Fibroblast of lung (primary cell): ENCODE measurements at regions not wholly inside any gene's neighbourhood (a gene's known extent, or its start where the extent isn't known, plus 50 kb on each side); places are given as distances from the start of the nearest gene placed in this dataset.

Experiments
- DNase-seq, 2 donors: peaks; one replicate each; pipeline versions ENCODE4 v3.0.0 to v3.0.0-alpha.2; 2010; ENCODE audit warnings: low read depth in 2 of 2
- H2AFZ ChIP-seq: 2 replicates; pipeline ENCODE4 v1.5.1; 2012; ENCODE audit warnings: low read length, control low read depth, inconsistent platforms
- H3K27ac ChIP-seq: 2 replicates; pipeline ENCODE4 v1.5.1; 2011; ENCODE audit warnings: low read length, control low read depth; ENCODE audit not compliant: insufficient read depth
- H3K27me3 ChIP-seq: 2 replicates; pipeline ENCODE4 v1.5.1; 2011; ENCODE audit warnings: mild to moderate bottlenecking, low read length; ENCODE audit not compliant: control insufficient read depth, insufficient read depth
- H3K36me3 ChIP-seq: 2 replicates; pipeline ENCODE4 v1.5.1; 2011; ENCODE audit warnings: low read length; ENCODE audit not compliant: control insufficient read depth, insufficient read depth
- H3K4me1 ChIP-seq: 2 replicates; pipeline ENCODE4 v1.5.1; 2011; ENCODE audit warnings: low read length; ENCODE audit not compliant: control insufficient read depth, insufficient read depth; ENCODE audit errors: extremely low read depth
- H3K4me2 ChIP-seq: 2 replicates; pipeline ENCODE4 v1.5.1; 2011; ENCODE audit warnings: low read length, control low read depth; ENCODE audit not compliant: insufficient read depth; ENCODE audit errors: extremely low read depth
- H3K4me3 ChIP-seq, 4 experiments: fragments of 200-600 bp in 1 of 4; sonication (generic) in 1 of 4; replicated peaks in 1 of 4; 2 replicates each; pipeline ENCODE4 v1.5.1; 2011 to 2016; ENCODE audit warnings: low read length in 4 of 4, low read depth in 3 of 4, mild to moderate bottlenecking in 3 of 4, control low read depth in 2 of 4, inconsistent platforms in 1 of 4, mixed read lengths in 1 of 4; ENCODE audit not compliant: insufficient read depth in 1 of 4; ENCODE audit errors: control extremely low read depth in 1 of 4
- H3K79me2 ChIP-seq: 2 replicates; pipeline ENCODE4 v1.5.1; 2012; ENCODE audit warnings: mild to moderate bottlenecking, low read length, inconsistent platforms; ENCODE audit not compliant: control insufficient read depth, insufficient read depth
- H3K9ac ChIP-seq: 2 replicates; pipeline ENCODE4 v1.5.1; 2011; ENCODE audit warnings: mild to moderate bottlenecking, low read length, control low read depth; ENCODE audit not compliant: insufficient read depth
- H3K9me3 ChIP-seq: 2 replicates; pipeline ENCODE4 v1.5.1; 2012; ENCODE audit warnings: low read depth, low read length; ENCODE audit not compliant: control insufficient read depth, insufficient read depth
- H4K20me1 ChIP-seq: 2 replicates; pipeline ENCODE4 v1.5.1; 2011; ENCODE audit warnings: low read length; ENCODE audit not compliant: control insufficient read depth, insufficient read depth; ENCODE audit errors: extremely low read depth
- CTCF ChIP-seq, 2 donors: IDR thresholded peaks in 1 of 2; conservative IDR thresholded peaks in 1 of 2; 1 replicate in 1 of 2; 2 replicates in 1 of 2; pipeline ENCODE4 v1.5.1; 2011 to 2012; ENCODE audit warnings: low read length in 2 of 2, control low read depth in 1 of 2, inconsistent platforms in 1 of 2, low read depth in 1 of 2, mild to moderate bottlenecking in 1 of 2
- EZH2 ChIP-seq: IDR thresholded peaks from 2 replicates; pipeline ENCODE4 v1.5.1; 2012; ENCODE audit warnings: low read length, control low read depth, mild to moderate bottlenecking; ENCODE audit errors: missing control alignments

GRCh38 chr12:45549337-45549902, 180.1 kb upstream of the ARID2 start:
- TF ChIP-seq EZH2 (no peak), CTCF (conservative IDR thresholded peaks at IDR 0.05 in 1 of 2, IDR thresholded peaks at IDR 0.05 in 1 of 2; ENCODE audit: low read depth in 1 of 2, low read length in 2 of 2) (no peak)
- Histone ChIP-seq H3K27me3 (no peaks in the 10 kb centered on the region), H3K4me1 (no peaks in the 10 kb centered on the region), H3K4me3 (no peak overlapping the region), H3K9me3 (no peaks in the 10 kb centered on the region), H3K9ac (no peak overlapping the region), H2AFZ (no peak overlapping the region), H3K79me2 (no peaks in the 10 kb centered on the region), H3K27ac (no peak overlapping the region), H3K36me3 (no peaks in the 10 kb centered on the region), H4K20me1 (no peaks in the 10 kb centered on the region), H3K4me2 (no peak overlapping the region)
- DNase-seq, result no peak

- peaks cover 2% of the 10 kb centered on the region for H3K27me3 ChIP-seq
- peak in 1 of 2 donors; percentile 23 for DNase-seq
- H2AFZ ChIP-seq, result no peak overlapping the region
- H3K4me3 ChIP-seq, result no peak overlapping the region
- no peaks in the 10 kb centered on the region for H3K9me3 ChIP-seq
- no peak overlapping the region for H3K4me2 ChIP-seq
- H3K36me3 ChIP-seq, result no peaks in the 10 kb centered on the region
- no peak overlapping the region for H3K9ac ChIP-seq
- TF ChIP-seq CTCF (conservative IDR thresholded peaks at IDR 0.05 in 1 of 2, IDR thresholded peaks at IDR 0.05 in 1 of 2; ENCODE audit: low read depth in 1 of 2, low read length in 2 of 2), result no peak
- no peak for TF ChIP-seq EZH2
- no peaks in the 10 kb centered on the region for H4K20me1 ChIP-seq
- H3K79me2 ChIP-seq, result no peaks in the 10 kb centered on the region
- no peak overlapping the region for H3K27ac ChIP-seq
- H3K4me1 ChIP-seq, result no peaks in the 10 kb centered on the region
Observed at GRCh38 chr12:45553204-45553603, 176.3 kb upstream of the ARID2 start.

- Histone ChIP-seq H3K9me3 (no peaks in the 10 kb centered on the region), H3K9ac (no peak overlapping the region), H3K4me2 (no peak overlapping the region), H3K27me3 (peaks cover 2% of the 10 kb centered on the region), H3K79me2 (no peaks in the 10 kb centered on the region), H3K4me1 (no peaks in the 10 kb centered on the region), H2AFZ (no peak overlapping the region), H4K20me1 (no peaks in the 10 kb centered on the region), H3K36me3 (no peaks in the 10 kb centered on the region), H3K27ac (no peak overlapping the region), H3K4me3 (no peak overlapping the region)
- TF ChIP-seq EZH2, result no peak
- TF ChIP-seq CTCF (conservative IDR thresholded peaks at IDR 0.05 in 1 of 2, IDR thresholded peaks at IDR 0.05 in 1 of 2; ENCODE audit: low read depth in 1 of 2, low read length in 2 of 2), result no peak
- DNase-seq, result no peak
Observed at GRCh38 chr12:45557016-45557415, 172.5 kb upstream of the ARID2 start.
